ENCODE measurements at regions not wholly inside any gene's neighbourhood (a gene's known extent, or its start where the extent isn't known, plus 50 kb on each side); places are given as distances from the start of the nearest gene placed in this dataset.

DNA sequence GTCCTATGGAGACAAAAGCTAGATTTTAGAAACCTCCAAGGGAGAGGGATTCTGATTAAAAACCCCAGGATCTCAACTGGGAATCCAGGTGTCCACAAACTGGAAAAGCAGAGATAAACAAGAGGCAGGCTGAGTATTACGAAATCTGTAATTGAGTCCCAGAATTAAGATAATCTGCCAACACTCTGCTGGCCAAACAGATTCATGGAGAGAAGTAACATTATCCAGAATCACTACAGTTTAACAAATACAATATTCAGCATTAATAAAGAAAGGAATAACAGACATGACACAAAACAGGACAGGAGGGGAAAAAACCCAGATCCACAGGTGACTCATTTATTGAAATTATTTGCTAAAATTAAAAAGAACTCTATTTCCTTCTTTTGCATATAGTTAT is 227.2 kb upstream of the NANOGP8 start:
- Histone ChIP-seq H3K4me2 (ENCODE audit: insufficient read depth, low read length) (no peak overlapping the region), H3K4me3 (replicated peaks in 1 of 3; ENCODE audit: insufficient read depth in 1 of 3, low read depth in 1 of 3, low read length in 3 of 3) (no peak overlapping the region), H3K36me3 (ENCODE audit: control insufficient read depth in 2 of 2, extremely low read depth in 1 of 2, insufficient read depth in 2 of 2, low read length in 2 of 2) (no peaks in the 10 kb centered on the region), H4K20me1 (replicated peaks; ENCODE audit: control insufficient read depth, extremely low read depth, insufficient read depth, low read length) (no peaks in the 10 kb centered on the region), H3K4me1 (ENCODE audit: control insufficient read depth, extremely low read depth, insufficient read depth, low read length) (peaks cover 30% of the 10 kb centered on the region), H3K9me3 (replicated peaks; ENCODE audit: control insufficient read depth, insufficient read depth, low read length) (no peaks in the 10 kb centered on the region), H3K27me3 (ENCODE audit: control insufficient read depth in 2 of 2, insufficient read depth in 2 of 2, low read length in 2 of 2) (no peaks in the 10 kb centered on the region), H2AFZ (ENCODE audit: low read depth, low read length) (no peak overlapping the region), H3K9me1 (replicated peaks; ENCODE audit: control insufficient read depth, extremely low read depth, insufficient read depth, low read length) (no peaks in the 10 kb centered on the region), H3K9ac (replicated peaks; ENCODE audit: extremely low read depth, insufficient read depth, low read length) (no peak overlapping the region), H3K27ac (ENCODE audit: insufficient read depth, low read depth, low read length) (no peak overlapping the region), H3K79me2 (ENCODE audit: control insufficient read depth, insufficient read depth, low read length) (no peaks in the 10 kb centered on the region)
- dilution Hi-C loops (cut with MboI; ENCODE audit: extremely low pct_ligation_motif_present, low sequenced_read_pairs) = no loop called here
- no TSS peak for BruUV-seq (replicated peaks)
- ChIA-PET POLR2A (no interaction called here), CTCF (interaction anchor here (0.6 to 2.1 kb wide), 6 partner anchors 8 to 132 kb away, joined by 3 to 10 read pairs (median 3); no protein-coding TSS in a partner anchor)
- TF ChIP-seq POLR2A (IDR thresholded peaks at IDR 0.05; ENCODE audit: low read depth, low read length) (no peak), FOS (IDR thresholded peaks at IDR 0.05; ENCODE audit: borderline replicate concordance, insufficient read depth, low read length) (no peak), JUN (IDR thresholded peaks at IDR 0.05; ENCODE audit: borderline replicate concordance, insufficient read depth, insufficient read length, low read depth) (no peak), GATA2 (IDR thresholded peaks at IDR 0.05; ENCODE audit: insufficient read depth, insufficient read length, low read depth, low read length) (no peak), MYC (IDR thresholded peaks at IDR 0.05; ENCODE audit: low read depth, low read length) (no peak), POLR2AphosphoS5 (IDR thresholded peaks at IDR 0.05; ENCODE audit: insufficient read depth, low read depth, low read length) (no peak), EZH2 (IDR thresholded peaks at IDR 0.05; ENCODE audit: borderline replicate concordance, low read depth, low read length, severe bottlenecking) (no peak)
- TF ChIP-seq, protein P1, sequence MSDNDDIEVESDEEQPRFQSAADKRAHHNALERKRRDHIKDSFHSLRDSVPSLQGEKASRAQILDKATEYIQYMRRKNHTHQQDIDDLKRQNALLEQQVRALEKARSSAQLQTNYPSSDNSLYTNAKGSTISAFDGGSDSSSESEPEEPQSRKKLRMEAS (IDR thresholded peaks at IDR 0.05; ENCODE audit: insufficient read depth, insufficient read length) = no peak
- TF ChIP-seq, protein P2, sequence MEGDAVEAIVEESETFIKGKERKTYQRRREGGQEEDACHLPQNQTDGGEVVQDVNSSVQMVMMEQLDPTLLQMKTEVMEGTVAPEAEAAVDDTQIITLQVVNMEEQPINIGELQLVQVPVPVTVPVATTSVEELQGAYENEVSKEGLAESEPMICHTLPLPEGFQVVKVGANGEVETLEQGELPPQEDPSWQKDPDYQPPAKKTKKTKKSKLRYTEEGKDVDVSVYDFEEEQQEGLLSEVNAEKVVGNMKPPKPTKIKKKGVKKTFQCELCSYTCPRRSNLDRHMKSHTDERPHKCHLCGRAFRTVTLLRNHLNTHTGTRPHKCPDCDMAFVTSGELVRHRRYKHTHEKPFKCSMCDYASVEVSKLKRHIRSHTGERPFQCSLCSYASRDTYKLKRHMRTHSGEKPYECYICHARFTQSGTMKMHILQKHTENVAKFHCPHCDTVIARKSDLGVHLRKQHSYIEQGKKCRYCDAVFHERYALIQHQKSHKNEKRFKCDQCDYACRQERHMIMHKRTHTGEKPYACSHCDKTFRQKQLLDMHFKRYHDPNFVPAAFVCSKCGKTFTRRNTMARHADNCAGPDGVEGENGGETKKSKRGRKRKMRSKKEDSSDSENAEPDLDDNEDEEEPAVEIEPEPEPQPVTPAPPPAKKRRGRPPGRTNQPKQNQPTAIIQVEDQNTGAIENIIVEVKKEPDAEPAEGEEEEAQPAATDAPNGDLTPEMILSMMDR (IDR thresholded peaks at IDR 0.05; ENCODE audit: extremely low read depth in 1 of 2, insufficient read depth in 1 of 2, low read depth in 1 of 2, low read length in 2 of 2) = no peak
- intact Hi-C loops (cut with micrococcal nuclease) = no loop called here
- FAIRE-seq (no peak), DNase-seq (ENCODE audit: low read depth, low spot score) (no peak)

Data from endothelial cell of umbilical vein (primary cell).